HG03571 (cell line): ENCODE measurements at regions not wholly inside any gene's neighbourhood (a gene's known extent, or its start where the extent isn't known, plus 50 kb on each side); places are given as distances from the start of the nearest gene placed in this dataset.
"Not testable (repeated sequence)": the region's sequence is repeated elsewhere in the genome, so short reads cannot be mapped to it uniquely, and the experiment has no call there.

Experiments used
- ATAC-seq: cut with Tn5 transposase; IDR thresholded peaks from one replicate; pipeline ENCODE4 v1.9.1; 2021; ENCODE audit not compliant: unreplicated experiment

GRCh38 chr5:110987573-110987972 is 83.9 kb upstream of the TSLP start:
- not testable (repeated sequence) for ATAC-seq

GRCh38 chr5:110996742-110997141 is 74.8 kb upstream of the TSLP start:
- ATAC-seq, result no peak

- no peak for ATAC-seq
These were observed 69.5 kb upstream of the TSLP start for GRCh38 chr5:111002036-111002435.

- ATAC-seq, result no peak
These were observed 67.9 kb upstream of the TSLP start for GRCh38 chr5:111003623-111004022.

- no peak for ATAC-seq
These were observed 67.2 kb upstream of the TSLP start for GRCh38 chr5:111004291-111004690.

- ATAC-seq, result no peak
These were observed 60.7 kb upstream of the TSLP start for GRCh38 chr5:111010783-111011182.

- no peak for ATAC-seq
These were observed 58.5 kb upstream of the TSLP start for GRCh38 chr5:111013011-111013410.

GRCh38 chr5:111016801-111017200 is 54.7 kb upstream of the TSLP start:
- ATAC-seq, result no peak

- ATAC-seq, result no peak
These were observed 53.8 kb upstream of the TSLP start for GRCh38 chr5:111017731-111018130.
